WTC11 (cell line): ENCODE measurements at regions not wholly inside any gene's neighbourhood (a gene's known extent, or its start where the extent isn't known, plus 50 kb on each side); places are given as distances from the start of the nearest gene placed in this dataset.

Experiments used
- ATAC-seq: fragments of 200-7000 bp; cut with Tn5 transposase; 2 replicates; pipeline ENCODE4 v1.10.0; 2021; ENCODE audit warnings: mild to moderate bottlenecking, moderate library complexity
- CTCF ChIA-PET: fragments of 300-600 bp; sonication (Branson Sonifier 250); formaldehyde crosslinking; loops from one replicate; lab custom pipeline; 2021; ENCODE audit warnings: antibody characterized with exemption; lab: Charles Lee
- POLR2A ChIA-PET: fragments of 350-600 bp; sonication (Branson Sonifier 250); formaldehyde crosslinking; loops from one replicate; lab custom pipeline; 2021; ENCODE audit warnings: antibody characterized with exemption; lab: Charles Lee
- DNase-seq: peaks from one replicate; pipeline ENCODE4 v3.0.0; 2021; ENCODE audit warnings: low spot score
- H3K27ac Mint-ChIP-seq: 2 replicates; pipeline ENCODE4 v1.8.0; 2021; ENCODE audit warnings: mixed read lengths
- H3K27me3 Mint-ChIP-seq: 2 replicates; pipeline ENCODE4 v1.8.0; 2021; ENCODE audit warnings: low read depth, mild to moderate bottlenecking, moderate library complexity, mixed read lengths
- H3K36me3 Mint-ChIP-seq: 2 replicates; pipeline ENCODE4 v1.8.0; 2021; ENCODE audit warnings: mixed read lengths
- H3K4me1 Mint-ChIP-seq: 2 replicates; pipeline ENCODE4 v1.8.0; 2022; ENCODE audit warnings: mixed read lengths
- H3K4me3 Mint-ChIP-seq: 2 replicates; pipeline ENCODE4 v1.8.0; 2021; ENCODE audit warnings: mild to moderate bottlenecking, moderate library complexity, mixed read lengths
- H3K9me3 Mint-ChIP-seq: 2 replicates; pipeline ENCODE4 v1.8.0; 2021; ENCODE audit warnings: mixed read lengths
- ATF3 ChIP-seq: sonication (generic); formaldehyde crosslinking; conservative IDR thresholded peaks from 2 replicates; pipeline ENCODE4 v1.8.1; 2022; ENCODE audit warnings: mild to moderate bottlenecking, missing genetic modification reagents
- CREB1 ChIP-seq: sonication (generic); formaldehyde crosslinking; IDR thresholded peaks from 2 replicates; pipeline ENCODE4 v1.8.0; 2023; ENCODE audit warnings: mild to moderate bottlenecking, missing genetic modification reagents
- CTCF ChIP-seq: fragments of 200-600 bp; IDR thresholded peaks from 2 replicates; pipeline ENCODE4 v1.8.0; 2022; ENCODE audit warnings: antibody characterized with exemption
- FOXK1 ChIP-seq: sonication (generic); formaldehyde crosslinking; IDR thresholded peaks from 2 replicates; pipeline ENCODE4 v1.8.0; 2022; ENCODE audit warnings: mild to moderate bottlenecking, moderate library complexity, missing genetic modification reagents
- FOXP1 ChIP-seq: sonication (generic); formaldehyde crosslinking; IDR thresholded peaks from 2 replicates; pipeline ENCODE4 v1.8.0; 2022; ENCODE audit warnings: missing genetic modification reagents, mild to moderate bottlenecking, moderate library complexity, borderline replicate concordance
- FOXP4 ChIP-seq: sonication (generic); formaldehyde crosslinking; IDR thresholded peaks from 2 replicates; pipeline ENCODE4 v1.8.0; 2022; ENCODE audit warnings: mild to moderate bottlenecking, missing genetic modification reagents
- HMGXB4 ChIP-seq: sonication (generic); formaldehyde crosslinking; IDR thresholded peaks from 2 replicates; pipeline ENCODE4 v1.8.1; 2023; ENCODE audit warnings: mild to moderate bottlenecking, moderate library complexity, missing genetic modification reagents
- JUN ChIP-seq: sonication (generic); formaldehyde crosslinking; IDR thresholded peaks from 2 replicates; pipeline ENCODE4 v1.8.0; 2023; ENCODE audit warnings: mild to moderate bottlenecking, missing genetic modification reagents
- NFATC4 ChIP-seq: fragments of 250-450 bp; sonication (Bioruptor Pico); IDR thresholded peaks from 2 replicates; pipeline ENCODE4 v1.9.0; 2021; ENCODE audit warnings: mild to moderate bottlenecking
- NR1H2 ChIP-seq: sonication (generic); formaldehyde crosslinking; IDR thresholded peaks from 2 replicates; pipeline ENCODE4 v1.9.0; 2021; ENCODE audit warnings: mild to moderate bottlenecking, moderate library complexity, missing genetic modification reagents
- PRDM15 ChIP-seq: sonication (generic); formaldehyde crosslinking; IDR thresholded peaks from 2 replicates; pipeline ENCODE4 v1.8.0; 2022; ENCODE audit warnings: missing genetic modification reagents
- RELA ChIP-seq: sonication (generic); formaldehyde crosslinking; IDR thresholded peaks from 2 replicates; pipeline ENCODE4 v1.8.1; 2022; ENCODE audit warnings: missing genetic modification reagents, mild to moderate bottlenecking, borderline replicate concordance
- SP1 ChIP-seq: sonication (generic); formaldehyde crosslinking; conservative IDR thresholded peaks from 2 replicates; pipeline ENCODE4 v1.8.1; 2022; ENCODE audit warnings: missing genetic modification reagents
- ZBTB43 ChIP-seq: sonication (generic); formaldehyde crosslinking; IDR thresholded peaks from 2 replicates; pipeline ENCODE4 v1.8.1; 2023; ENCODE audit warnings: mild to moderate bottlenecking, missing genetic modification reagents
- ZNF121 ChIP-seq: sonication (generic); formaldehyde crosslinking; IDR thresholded peaks from 2 replicates; pipeline ENCODE4 v1.8.0; 2023; ENCODE audit warnings: missing genetic modification reagents
- ZNF263 ChIP-seq: sonication (generic); formaldehyde crosslinking; IDR thresholded peaks from 2 replicates; pipeline ENCODE4 v1.8.1; 2022; ENCODE audit warnings: low read depth, mild to moderate bottlenecking, moderate library complexity, missing genetic modification reagents
- ZNF396 ChIP-seq: fragments of 250-450 bp; sonication (Bioruptor Pico); IDR thresholded peaks from 2 replicates; pipeline ENCODE4 v1.8.0; 2021; ENCODE audit warnings: mild to moderate bottlenecking, moderate library complexity, borderline replicate concordance
- ZNF512 ChIP-seq: sonication (generic); formaldehyde crosslinking; IDR thresholded peaks from 2 replicates; pipeline ENCODE4 v1.8.1; 2022; ENCODE audit warnings: missing genetic modification reagents, borderline replicate concordance
- ZNF671 ChIP-seq: fragments of 250-450 bp; sonication (Bioruptor Pico); IDR thresholded peaks from 2 replicates; pipeline ENCODE4 v1.8.0; 2021; ENCODE audit warnings: mild to moderate bottlenecking
- ZSCAN18 ChIP-seq: fragments of 250-450 bp; sonication (Bioruptor Pico); IDR thresholded peaks from 2 replicates; pipeline ENCODE4 v2.1.2; 2022; ENCODE audit warnings: mild to moderate bottlenecking, moderate library complexity

- TF ChIP-seq PRDM15 (CRISPR knock-in tag) (no peak), NFATC4 (CRISPR knock-in tag) (no peak), ZNF512 (no peak), ZNF121 (CRISPR knock-in tag) (no peak), CREB1 (CRISPR knock-in tag) (no peak), ZNF396 (CRISPR knock-in tag) (no peak), SP1 (CRISPR knock-in tag) (no peak), FOXP4 (CRISPR knock-in tag) (no peak)
Measured at GRCh38 chr13:23081220-23081619, 99.6 kb upstream of the SGCG start (continued).

GRCh38 chr13:23081901-23082300 is 98.9 kb upstream of the SGCG start:
- H3K36me3 Mint-ChIP-seq = peaks cover 4% of the 10 kb centered on the region; the same call in 1 of the 2 replicates
- TF ChIP-seq FOXK1 = no peak
- no peak for TF ChIP-seq RELA (CRISPR knock-in tag)
- TF ChIP-seq NR1H2 (CRISPR knock-in tag) = no peak
- TF ChIP-seq HMGXB4 = no peak
- TF ChIP-seq ZSCAN18 = no peak
- TF ChIP-seq ZNF396 (CRISPR knock-in tag) = no peak
- TF ChIP-seq FOXP4 (CRISPR knock-in tag) = no peak
- TF ChIP-seq ZBTB43 (CRISPR knock-in tag) = no peak
- no peak for TF ChIP-seq ZNF671 (CRISPR knock-in tag)
- no peak for TF ChIP-seq ZNF263
- no peak for TF ChIP-seq FOXP1 (CRISPR knock-in tag)
- no peak for TF ChIP-seq JUN (CRISPR knock-in tag)
- TF ChIP-seq ATF3 (CRISPR knock-in tag) = no peak
- no peak for TF ChIP-seq CTCF
- H3K27me3 Mint-ChIP-seq = no peaks in the 10 kb centered on the region
- POLR2A ChIA-PET = no interaction called here
- peaks cover 9% of the 10 kb centered on the region for H3K9me3 Mint-ChIP-seq
- H3K4me3 Mint-ChIP-seq = no peak overlapping the region
- ATAC-seq (no peak), DNase-seq (no peak)
- H3K27ac Mint-ChIP-seq = no peak overlapping the region
- H3K4me1 Mint-ChIP-seq = no peaks in the 10 kb centered on the region
- CTCF ChIA-PET = no interaction called here
